SK-N-SH treated with all-trans-retinoic acid at 6 μM for 48 hours (cell line): ENCODE measurements at regions not wholly inside any gene's neighbourhood (a gene's known extent, or its start where the extent isn't known, plus 50 kb on each side); places are given as distances from the start of the nearest gene placed in this dataset.

Experiments
- CREB5 ChIP-seq: fragments of 250-450 bp; sonication (Bioruptor Pico); IDR thresholded peaks from 2 replicates; pipeline ENCODE4 v1.5.1; 2020; ENCODE audit warnings: low read depth, mild to moderate bottlenecking, moderate library complexity
- ESRRG ChIP-seq: fragments of 250-450 bp; sonication (Bioruptor Pico); IDR thresholded peaks from 2 replicates; pipeline ENCODE4 v1.6.1; 2021; ENCODE audit warnings: mild to moderate bottlenecking
- PATZ1 ChIP-seq: fragments of 250-450 bp; sonication (Bioruptor Pico); IDR thresholded peaks from 2 replicates; pipeline ENCODE4 v1.8.0; 2020; ENCODE audit warnings: mild to moderate bottlenecking, moderate library complexity, borderline replicate concordance
- RARB ChIP-seq: fragments of 250-450 bp; sonication (Bioruptor Pico); IDR thresholded peaks from 2 replicates; pipeline ENCODE4 v1.8.0; 2021; ENCODE audit warnings: mild to moderate bottlenecking, moderate library complexity
- TOX ChIP-seq: fragments of 250-450 bp; sonication (Bioruptor Pico); IDR thresholded peaks from 2 replicates; pipeline ENCODE4 v1.8.0; 2021; ENCODE audit warnings: mild to moderate bottlenecking, moderate library complexity, borderline replicate concordance
- ZC3H10 ChIP-seq: fragments of 250-450 bp; sonication (Bioruptor Pico); IDR thresholded peaks from 2 replicates; pipeline ENCODE4 v1.5.1; 2021; ENCODE audit warnings: mild to moderate bottlenecking, moderate library complexity
- ZFP3 ChIP-seq: fragments of 250-450 bp; sonication (Bioruptor Pico); IDR thresholded peaks from 2 replicates; pipeline ENCODE4 v1.5.0; 2020; ENCODE audit warnings: mild to moderate bottlenecking, moderate library complexity

GRCh38 chr21:27831816-27832569, 865.1 kb upstream of the ADAMTS5 start:
- TF ChIP-seq RARB (no peak), PATZ1 (no peak), ZFP3 (CRISPR knock-in tag) (no peak), ESRRG (CRISPR knock-in tag) (no peak), ZC3H10 (CRISPR knock-in tag) (no peak), TOX (CRISPR knock-in tag) (no peak), CREB5 (no peak)
